Tibial artery (tissue), 4 donors: ENCODE measurements at regions not wholly inside any gene's neighbourhood (a gene's known extent, or its start where the extent isn't known, plus 50 kb on each side); places are given as distances from the start of the nearest gene placed in this dataset.
A peak's percentile ranks its signal among the peaks of the same experiment; 100 is the strongest.

ENCODE experiments used
- DNase-seq, 2 donors: peaks; one replicate each; pipeline ENCODE4 v3.0.0-alpha.2; 2019
- H3K27ac ChIP-seq, 2 donors: fragments of 200-600 bp; sonication (generic) in 1 of 2; 1 replicate in 1 of 2; 2 replicates in 1 of 2; pipeline ENCODE4 v1.5.1; 2018 to 2019; ENCODE audit warnings: mild to moderate bottlenecking in 1 of 2
- H3K27me3 ChIP-seq, 2 donors: fragments of 200-600 bp; sonication (generic) in 1 of 2; one replicate each; pipeline versions ENCODE4 v1.5.1 to v1.6.0; 2016 to 2019
- H3K36me3 ChIP-seq, 3 donors: fragments of 200-600 bp; sonication (generic) in 2 of 3; one replicate each; pipeline ENCODE4 v1.5.1; 2016 to 2019; ENCODE audit warnings: mild to moderate bottlenecking in 2 of 3
- H3K4me1 ChIP-seq, 4 donors: fragments of 200-600 bp; sonication (generic) in 2 of 4; 1 replicate in 3 of 4; 2 replicates in 1 of 4; pipeline ENCODE4 v1.5.1; 2016 to 2019
- H3K4me3 ChIP-seq, 2 donors: fragments of 200-600 bp; sonication (generic) in 1 of 2; 1 replicate in 1 of 2; 2 replicates in 1 of 2; pipeline ENCODE4 v1.5.1; 2018 to 2019; ENCODE audit warnings: mild to moderate bottlenecking in 2 of 2
- H3K9me3 ChIP-seq, 3 donors: fragments of 200-600 bp; sonication (generic) in 1 of 3; one replicate each; pipeline ENCODE4 v1.5.1; 2016 to 2019
- CTCF ChIP-seq, 2 experiments: fragments of 200-600 bp in 1 of 2; fragments of 450-650 bp in 1 of 2; IDR thresholded peaks; one replicate each; pipeline ENCODE4 v1.5.1; 2017 to 2019; ENCODE audit warnings: antibody characterized with exemption in 2 of 2, mild to moderate bottlenecking in 1 of 2, moderate library complexity in 1 of 2
- intact Hi-C: fragments of 100-400 bp; cut with DNase I; formaldehyde crosslinking; loops from one replicate; pipeline ENCODE4 v1.15.0; 2023; ENCODE audit warnings: low total_unique reads

GRCh38 chr4:31041853-31042252 is 321.7 kb downstream of the PCDH7 start:
- H3K4me3 ChIP-seq, result no peak overlapping the region
- H3K36me3 ChIP-seq, result no peaks in the 10 kb centered on the region
- peaks cover 0 to 23% (median 2%) of the 10 kb centered on the region in 4 donors for H3K4me1 ChIP-seq
- no peak for DNase-seq
- TF ChIP-seq CTCF (IDR thresholded peaks at IDR 0.05), result no peak
- no peak overlapping the region for H3K27ac ChIP-seq
- H3K9me3 ChIP-seq, result no peaks in the 10 kb centered on the region
- H3K27me3 ChIP-seq, result no peaks in the 10 kb centered on the region
- intact Hi-C loops, result no loop called here

GRCh38 chr4:31043382-31044062 is 323.4 kb downstream of the PCDH7 start:
- H3K27ac ChIP-seq, result no peak overlapping the region
- H3K4me3 ChIP-seq, result no peak overlapping the region
- H3K27me3 ChIP-seq, result no peaks in the 10 kb centered on the region
- DNase-seq, result no peak
- H3K9me3 ChIP-seq, result no peaks in the 10 kb centered on the region
- intact Hi-C loops, result no loop called here
- TF ChIP-seq CTCF (IDR thresholded peaks at IDR 0.05), result no peak
- no peaks in the 10 kb centered on the region for H3K36me3 ChIP-seq
- H3K4me1 ChIP-seq, result peaks cover 0 to 31% (median 2%) of the 10 kb centered on the region in 4 donors

GRCh38 chr4:31045151-31045550 is 325.0 kb downstream of the PCDH7 start:
- no peak for DNase-seq
- intact Hi-C loops, result no loop called here

GRCh38 chr4:31045724-31046318 is 325.7 kb downstream of the PCDH7 start:
- peak; percentile 21 to 27 for TF ChIP-seq CTCF (IDR thresholded peaks at IDR 0.05)
- intact Hi-C loops, result no loop called here
- no peak overlapping the region for H3K4me3 ChIP-seq
- no peaks in the 10 kb centered on the region for H3K36me3 ChIP-seq
- H3K27ac ChIP-seq, result no peak overlapping the region
- peaks cover 0 to 50% (median 2%) of the 10 kb centered on the region in 4 donors for H3K4me1 ChIP-seq
- H3K27me3 ChIP-seq, result no peaks in the 10 kb centered on the region
- DNase-seq, result no peak
- no peaks in the 10 kb centered on the region for H3K9me3 ChIP-seq

More at GRCh38 chr4:31045151-31045550, 325.0 kb downstream of the PCDH7 start:
- Histone ChIP-seq H3K4me1 (peaks cover 0 to 43% (median 2%) of the 10 kb centered on the region in 4 donors), H3K4me3 (no peak overlapping the region), H3K9me3 (no peaks in the 10 kb centered on the region), H3K36me3 (no peaks in the 10 kb centered on the region), H3K27me3 (no peaks in the 10 kb centered on the region), H3K27ac (no peak overlapping the region)
- TF ChIP-seq CTCF (IDR thresholded peaks at IDR 0.05), result no peak

GRCh38 chr4:31051151-31051550 is 331.0 kb downstream of the PCDH7 start:
- intact Hi-C loops, result no loop called here
- Histone ChIP-seq H3K9me3 (no peaks in the 10 kb centered on the region), H3K27me3 (no peaks in the 10 kb centered on the region), H3K4me3 (no peak overlapping the region), H3K4me1 (peaks cover 0 to 50% (median 0%) of the 10 kb centered on the region in 4 donors), H3K36me3 (no peaks in the 10 kb centered on the region), H3K27ac (no peak overlapping the region)
- DNase-seq, result no peak
- no peak for TF ChIP-seq CTCF (IDR thresholded peaks at IDR 0.05)
